ENCODE measurements at regions not wholly inside any gene's neighbourhood (a gene's known extent, or its start where the extent isn't known, plus 50 kb on each side); places are given as distances from the start of the nearest gene placed in this dataset.

DNA sequence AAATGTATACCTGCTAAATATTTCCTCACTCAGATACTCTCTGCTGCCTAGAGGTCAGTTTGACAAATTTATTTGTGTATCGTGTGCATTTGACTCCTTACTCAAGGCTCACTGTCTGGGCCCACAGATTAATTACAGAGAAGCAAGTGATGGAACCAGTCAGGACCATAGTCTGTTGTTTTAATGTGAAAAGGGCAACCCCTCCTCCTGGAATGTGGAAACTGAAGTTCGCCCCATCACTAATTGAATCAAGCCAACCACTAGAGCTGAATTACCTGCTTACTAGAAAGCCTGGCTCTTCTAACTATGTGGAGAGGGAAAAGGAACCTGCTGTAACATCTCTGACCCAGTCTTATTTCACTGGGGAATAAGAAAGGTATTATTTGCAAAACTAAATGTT is 199.9 kb upstream of the KRR1 start:
- TF ChIP-seq, protein P1, sequence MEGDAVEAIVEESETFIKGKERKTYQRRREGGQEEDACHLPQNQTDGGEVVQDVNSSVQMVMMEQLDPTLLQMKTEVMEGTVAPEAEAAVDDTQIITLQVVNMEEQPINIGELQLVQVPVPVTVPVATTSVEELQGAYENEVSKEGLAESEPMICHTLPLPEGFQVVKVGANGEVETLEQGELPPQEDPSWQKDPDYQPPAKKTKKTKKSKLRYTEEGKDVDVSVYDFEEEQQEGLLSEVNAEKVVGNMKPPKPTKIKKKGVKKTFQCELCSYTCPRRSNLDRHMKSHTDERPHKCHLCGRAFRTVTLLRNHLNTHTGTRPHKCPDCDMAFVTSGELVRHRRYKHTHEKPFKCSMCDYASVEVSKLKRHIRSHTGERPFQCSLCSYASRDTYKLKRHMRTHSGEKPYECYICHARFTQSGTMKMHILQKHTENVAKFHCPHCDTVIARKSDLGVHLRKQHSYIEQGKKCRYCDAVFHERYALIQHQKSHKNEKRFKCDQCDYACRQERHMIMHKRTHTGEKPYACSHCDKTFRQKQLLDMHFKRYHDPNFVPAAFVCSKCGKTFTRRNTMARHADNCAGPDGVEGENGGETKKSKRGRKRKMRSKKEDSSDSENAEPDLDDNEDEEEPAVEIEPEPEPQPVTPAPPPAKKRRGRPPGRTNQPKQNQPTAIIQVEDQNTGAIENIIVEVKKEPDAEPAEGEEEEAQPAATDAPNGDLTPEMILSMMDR (IDR thresholded peaks at IDR 0.05) = no peak
- TF ChIP-seq EZH2 (IDR thresholded peaks at IDR 0.05) = no peak
